ENCODE measurements at regions not wholly inside any gene's neighbourhood (a gene's known extent, or its start where the extent isn't known, plus 50 kb on each side); places are given as distances from the start of the nearest gene placed in this dataset.
"Not testable (repeated sequence)": the region's sequence is repeated elsewhere in the genome, so short reads cannot be mapped to it uniquely, and the experiment has no call there.

DNA sequence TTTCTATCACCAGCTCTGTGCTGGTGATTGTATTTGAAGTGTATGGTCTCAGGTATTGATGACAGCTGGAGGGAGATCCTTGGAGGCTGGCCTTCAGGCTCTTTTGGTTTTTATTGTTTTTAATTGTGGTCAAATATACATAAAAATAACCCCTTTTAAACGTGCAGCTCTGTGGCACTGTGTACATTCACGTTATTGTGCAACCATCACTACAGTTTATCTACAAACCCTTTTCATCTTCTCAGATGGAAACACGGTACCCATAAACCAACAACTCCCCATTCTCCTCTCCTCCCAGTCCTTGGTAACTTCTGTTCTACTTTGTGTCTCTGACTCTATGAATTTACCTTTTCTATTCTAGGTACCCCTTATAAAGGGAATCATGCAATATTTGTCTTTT is 79.3 kb upstream of the ATP8B1 start:
- no peak overlapping the region for H3K27ac ChIP-seq
- no peak overlapping the region for H3K4me3 ChIP-seq
- DNase-seq = no peak
- TF ChIP-seq POLR2AphosphoS5 (IDR thresholded peaks at IDR 0.05) = no peak
- TF ChIP-seq, protein P1, sequence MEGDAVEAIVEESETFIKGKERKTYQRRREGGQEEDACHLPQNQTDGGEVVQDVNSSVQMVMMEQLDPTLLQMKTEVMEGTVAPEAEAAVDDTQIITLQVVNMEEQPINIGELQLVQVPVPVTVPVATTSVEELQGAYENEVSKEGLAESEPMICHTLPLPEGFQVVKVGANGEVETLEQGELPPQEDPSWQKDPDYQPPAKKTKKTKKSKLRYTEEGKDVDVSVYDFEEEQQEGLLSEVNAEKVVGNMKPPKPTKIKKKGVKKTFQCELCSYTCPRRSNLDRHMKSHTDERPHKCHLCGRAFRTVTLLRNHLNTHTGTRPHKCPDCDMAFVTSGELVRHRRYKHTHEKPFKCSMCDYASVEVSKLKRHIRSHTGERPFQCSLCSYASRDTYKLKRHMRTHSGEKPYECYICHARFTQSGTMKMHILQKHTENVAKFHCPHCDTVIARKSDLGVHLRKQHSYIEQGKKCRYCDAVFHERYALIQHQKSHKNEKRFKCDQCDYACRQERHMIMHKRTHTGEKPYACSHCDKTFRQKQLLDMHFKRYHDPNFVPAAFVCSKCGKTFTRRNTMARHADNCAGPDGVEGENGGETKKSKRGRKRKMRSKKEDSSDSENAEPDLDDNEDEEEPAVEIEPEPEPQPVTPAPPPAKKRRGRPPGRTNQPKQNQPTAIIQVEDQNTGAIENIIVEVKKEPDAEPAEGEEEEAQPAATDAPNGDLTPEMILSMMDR (IDR thresholded peaks at IDR 0.05) = no peak
- no peak for TF ChIP-seq POLR2A (IDR thresholded peaks at IDR 0.05)
- no peak for TF ChIP-seq EP300 (IDR thresholded peaks at IDR 0.05; ENCODE audit: low read depth)
- H3K4me1 ChIP-seq = peaks cover 0 to 3% (median 0%) of the 10 kb centered on the region in 4 donors
- in situ Hi-C loops (cut with MboI; ENCODE audit: low pct_ligation_motif_present in 1 of 4, low pct_unique_long_range_greater_than_20kb in 1 of 4, low sequenced_read_pairs in 3 of 4) = loop anchor here (10.0 to 25.0 kb wide), 3 partner anchors 155 to 242 kb away; partner anchors contain the start of gene NEDD4L (in 1 of the 4)
- no peaks in the 10 kb centered on the region for H3K36me3 ChIP-seq
- intact Hi-C loops (cut with DNase I; ENCODE audit: low total_unique reads) = loop anchor here (10.0 kb wide), 2 partner anchors 242 to 302 kb away; no protein-coding TSS in a partner anchor
- peaks cover 0 to 7% of the 10 kb centered on the region in 2 donors for H3K9me3 ChIP-seq
- 40 to 47% methylated on average over 3 of the region's 3 CpGs for WGBS, 2 donors (ENCODE audit: low coverage in 1 of 2)
- H3K27me3 ChIP-seq = no peaks in the 10 kb centered on the region

DNA sequence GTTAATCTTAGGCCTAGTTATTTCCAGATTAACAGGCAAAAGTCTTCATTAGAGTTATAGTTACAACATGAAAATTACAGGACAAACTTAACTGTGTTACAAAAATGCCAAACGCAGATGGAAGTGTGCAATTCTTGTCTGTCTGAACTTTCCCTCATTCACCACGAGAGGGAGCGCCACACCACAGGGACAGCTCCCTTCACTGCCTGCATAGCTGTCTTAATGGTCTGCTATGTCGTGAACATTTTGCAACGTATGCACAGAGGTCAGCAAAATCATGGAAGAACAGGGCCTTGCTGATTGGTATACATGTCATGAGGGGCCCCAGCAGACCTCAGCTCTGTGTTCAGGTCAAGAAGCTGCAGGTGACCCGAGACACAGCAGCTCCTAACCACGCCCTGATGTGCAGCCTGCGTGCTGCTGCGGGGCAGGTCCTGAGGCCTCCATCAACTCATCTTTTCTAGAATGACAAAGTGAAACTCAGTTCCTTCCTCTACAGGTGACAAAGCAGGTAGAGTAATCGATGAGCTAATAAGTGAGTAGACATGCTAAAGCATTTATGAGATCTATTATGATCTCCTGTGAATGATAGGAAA is 78.8 kb upstream of the ATP8B1 start:
- in situ Hi-C loops (cut with MboI; ENCODE audit: low pct_ligation_motif_present in 1 of 4, low pct_unique_long_range_greater_than_20kb in 1 of 4, low sequenced_read_pairs in 3 of 4) = loop anchor here (10.0 to 25.0 kb wide), 3 partner anchors 155 to 243 kb away; partner anchors contain the start of gene NEDD4L (in 1 of the 4)
- peaks cover 0 to 7% of the 10 kb centered on the region in 2 donors for H3K9me3 ChIP-seq
- H3K27me3 ChIP-seq = no peaks in the 10 kb centered on the region
- TF ChIP-seq, protein P1 (IDR thresholded peaks at IDR 0.05) = peak; percentile 85 to 91 (median 90)
- no peak for TF ChIP-seq POLR2AphosphoS5 (IDR thresholded peaks at IDR 0.05)
- H3K27ac ChIP-seq = no peak overlapping the region
- no peaks in the 10 kb centered on the region for H3K36me3 ChIP-seq
- intact Hi-C loops (cut with DNase I; ENCODE audit: low total_unique reads) = loop anchor here (10.0 kb wide), 2 partner anchors 243 to 303 kb away; no protein-coding TSS in a partner anchor
- no peak overlapping the region for H3K4me3 ChIP-seq
- 34% methylated on average over 10 of the region's 10 CpGs; no CpG with 5 or more reads in 1 of the 2 donors for WGBS, 2 donors (ENCODE audit: low coverage in 1 of 2)
- DNase-seq = peak; percentile 74
- peaks cover 0 to 3% (median 0%) of the 10 kb centered on the region in 4 donors for H3K4me1 ChIP-seq

DNA sequence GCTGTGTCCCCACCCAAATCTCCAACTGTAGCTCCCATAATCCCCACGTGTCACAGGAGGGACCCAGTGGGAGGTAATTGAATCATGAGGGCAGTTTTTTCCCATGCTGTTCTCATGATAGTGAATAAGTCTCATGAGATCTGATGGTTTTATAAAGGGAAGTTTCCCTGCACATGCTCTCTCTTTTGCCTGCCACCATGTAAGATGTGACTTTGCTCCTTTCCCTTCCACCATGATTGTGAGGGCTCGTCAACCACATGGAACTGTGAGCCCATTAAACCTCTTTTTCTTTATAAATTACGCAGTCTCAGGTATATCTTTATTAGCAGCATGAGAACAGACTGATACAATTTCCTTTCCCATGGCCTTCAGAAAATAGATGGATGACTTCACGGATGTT is 76.8 kb upstream of the ATP8B1 start:
- H3K4me3 ChIP-seq, H3K4me1 ChIP-seq, H3K27ac ChIP-seq, H3K36me3 ChIP-seq, H3K9me3 ChIP-seq, H3K27me3 ChIP-seq, DNase-seq: not testable (repeated sequence)
- 80 to 94% methylated on average over 3 to 4 of the region's 4 CpGs for WGBS, 2 donors (ENCODE audit: low coverage in 1 of 2)
- intact Hi-C loops (cut with DNase I; ENCODE audit: low total_unique reads) (loop anchor here (10.0 kb wide), 2 partner anchors 245 to 305 kb away; no protein-coding TSS in a partner anchor), in situ Hi-C loops (cut with MboI; ENCODE audit: low pct_ligation_motif_present in 1 of 4, low pct_unique_long_range_greater_than_20kb in 1 of 4, low sequenced_read_pairs in 3 of 4) (loop anchor here (10.0 to 25.0 kb wide), 3 partner anchors 157 to 245 kb away; partner anchors contain the start of gene NEDD4L (in 1 of the 4))

DNA sequence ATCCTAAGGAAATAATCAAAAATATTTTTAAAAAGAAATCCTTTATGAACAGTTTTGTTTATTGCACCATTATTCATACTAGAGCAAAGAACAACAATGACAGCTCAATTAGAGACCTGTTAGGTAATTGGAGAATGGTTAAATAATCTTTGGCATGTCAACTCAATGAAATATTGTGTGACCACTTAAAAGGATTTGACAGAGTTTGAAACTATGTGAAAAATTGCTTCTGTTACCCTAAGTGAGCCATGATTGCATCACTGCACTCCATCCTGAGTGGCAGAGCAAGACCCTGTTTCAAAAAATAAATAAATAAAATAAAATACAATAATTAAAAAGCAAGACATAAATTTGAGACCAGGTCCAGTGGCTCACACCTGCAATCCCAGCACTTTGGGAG is 66.1 kb upstream of the ATP8B1 start:
- no peak overlapping the region for H3K4me3 ChIP-seq
- peaks cover 16 to 18% of the 10 kb centered on the region in 2 donors for H3K9me3 ChIP-seq
- DNase-seq = no peak
- H3K27me3 ChIP-seq = no peaks in the 10 kb centered on the region
- TF ChIP-seq POLR2AphosphoS5 (IDR thresholded peaks at IDR 0.05) = no peak
- TF ChIP-seq POLR2A (IDR thresholded peaks at IDR 0.05) = no peak
- TF ChIP-seq EP300 (IDR thresholded peaks at IDR 0.05; ENCODE audit: low read depth) = no peak
- TF ChIP-seq, protein P1 (IDR thresholded peaks at IDR 0.05) = no peak
- H3K4me1 ChIP-seq = no peaks in the 10 kb centered on the region
- in situ Hi-C loops (cut with MboI; ENCODE audit: low pct_ligation_motif_present in 1 of 4, low pct_unique_long_range_greater_than_20kb in 1 of 4, low sequenced_read_pairs in 3 of 4) = loop anchor here in 1 of 4 donors (25.0 kb wide), 1 partner anchor 182 kb away; no protein-coding TSS in a partner anchor
- H3K36me3 ChIP-seq = no peaks in the 10 kb centered on the region
- intact Hi-C loops (cut with DNase I; ENCODE audit: low total_unique reads) = no loop called here
- no peak overlapping the region for H3K27ac ChIP-seq

All from transverse colon (tissue), 4 donors.